ENCODE measurements at regions not wholly inside any gene's neighbourhood (a gene's known extent, or its start where the extent isn't known, plus 50 kb on each side); places are given as distances from the start of the nearest gene placed in this dataset.

DNA sequence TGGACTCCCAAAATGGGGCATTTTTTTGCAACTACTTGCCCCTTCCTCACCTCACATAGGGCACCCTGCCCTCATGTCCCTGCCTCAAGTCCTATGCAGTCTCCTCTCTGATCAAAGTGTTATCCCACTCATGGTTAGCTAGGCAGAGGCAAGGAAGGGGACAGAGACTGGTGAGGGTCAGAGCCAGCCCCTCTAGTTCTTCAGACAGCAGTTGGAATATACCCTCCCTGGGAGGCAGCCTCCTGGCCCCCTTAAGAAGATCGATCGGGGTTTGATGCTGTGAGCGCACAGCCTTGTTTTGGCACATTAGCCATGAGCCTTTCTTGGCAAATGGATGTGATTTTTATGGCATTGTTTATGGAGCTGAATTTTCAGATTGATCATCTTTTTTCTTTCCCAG lies 436.9 kb downstream of the BUD13 start:
- TF ChIP-seq CREB1 (IDR thresholded peaks at IDR 0.05; ENCODE audit: low read depth) (no peak), CEBPB (IDR thresholded peaks at IDR 0.05) (no peak), RAD21 (IDR thresholded peaks at IDR 0.05; ENCODE audit: low read depth) (no peak), NFIC (IDR thresholded peaks at IDR 0.05) (no peak)

Measured in Ishikawa (cell line).